Transverse colon (tissue), 4 donors: ENCODE measurements at regions not wholly inside any gene's neighbourhood (a gene's known extent, or its start where the extent isn't known, plus 50 kb on each side); places are given as distances from the start of the nearest gene placed in this dataset.

Experiments used
- DNase-seq: peaks from one replicate; pipeline ENCODE4 v3.0.0-alpha.2; 2019
- H3K27ac ChIP-seq, 4 donors: fragments of 200-600 bp; sonication (generic); 2 replicates each; pipeline ENCODE4 v1.5.1; 2016 to 2018; ENCODE audit warnings: inconsistent platforms in 4 of 4
- H3K27me3 ChIP-seq: fragments of 200-600 bp; sonication (generic); 2 replicates; pipeline ENCODE4 v1.5.1; 2017; ENCODE audit warnings: inconsistent platforms
- H3K36me3 ChIP-seq, 4 donors: fragments of 200-600 bp; sonication (generic); 2 replicates each; pipeline ENCODE4 v1.5.1; 2017 to 2019; ENCODE audit warnings: inconsistent platforms in 4 of 4
- H3K4me1 ChIP-seq, 4 donors: fragments of 200-600 bp; sonication (generic); 2 replicates each; pipeline ENCODE4 v1.5.1; 2017 to 2020; ENCODE audit warnings: inconsistent platforms in 4 of 4
- H3K4me3 ChIP-seq, 4 donors: fragments of 200-600 bp; sonication (generic); 1 replicate in 1 of 4; 2 replicates in 3 of 4; pipeline versions ENCODE4 v1.5.1 to v1.6.1; 2017 to 2019; ENCODE audit warnings: inconsistent platforms in 4 of 4
- H3K9me3 ChIP-seq, 2 donors: fragments of 200-600 bp; sonication (generic); 2 replicates each; pipeline ENCODE4 v1.5.1; 2017 to 2019; ENCODE audit warnings: inconsistent platforms in 2 of 2
- CTCF ChIP-seq, 5 experiments: fragments of 200-600 bp in 3 of 5; fragments of 450-650 bp in 2 of 5; sonication (generic) in 3 of 5; IDR thresholded peaks; 1 replicate in 2 of 5; 2 replicates in 3 of 5; pipeline ENCODE4 v1.5.1; 2016 to 2017; ENCODE audit warnings: antibody characterized with exemption in 5 of 5, inconsistent platforms in 3 of 5, mild to moderate bottlenecking in 2 of 5, moderate library complexity in 1 of 5
- EP300 ChIP-seq: sonication (generic); formaldehyde crosslinking; IDR thresholded peaks from one replicate; pipeline ENCODE4 v1.6.1; 2017; ENCODE audit warnings: antibody characterized with exemption, low read depth
- POLR2A ChIP-seq: fragments of 450-650 bp; IDR thresholded peaks from one replicate; pipeline ENCODE4 v1.6.1; 2016; ENCODE audit warnings: antibody characterized with exemption, mild to moderate bottlenecking, moderate library complexity
- POLR2AphosphoS5 ChIP-seq, 3 donors: sonication (generic); formaldehyde crosslinking; IDR thresholded peaks; one replicate each; pipeline ENCODE4 v1.6.1; 2016; ENCODE audit warnings: antibody characterized with exemption in 3 of 3
- WGBS, 2 donors: methylation state at CpG; one replicate each; pipeline ENCODE4 v1.1.5; 2018; ENCODE audit warnings: low coverage in 1 of 2; 5-methylcytosine and 5-hydroxymethylcytosine counted together
- in situ Hi-C, 4 donors: fragments of 200-750 bp; cut with MboI; loops; one replicate each; pipeline versions ENCODE4 v1.15.0 to v1.15.1; 2017; ENCODE audit warnings: low sequenced_read_pairs in 3 of 4, low pct_ligation_motif_present in 1 of 4, low pct_unique_long_range_greater_than_20kb in 1 of 4
- intact Hi-C: fragments of 100-400 bp; cut with DNase I; formaldehyde crosslinking; loops from one replicate; pipeline ENCODE4 v1.15.1; 2023; ENCODE audit warnings: low total_unique reads

GRCh38 chr2:226136739-226137138 is 662.9 kb downstream of the IRS1 start:
- H3K4me1 ChIP-seq, result no peaks in the 10 kb centered on the region
- no peak overlapping the region for H3K27ac ChIP-seq
- H3K36me3 ChIP-seq, result no peaks in the 10 kb centered on the region
- intact Hi-C loops, result no loop called here
- in situ Hi-C loops, result no loop called here
- DNase-seq, result no peak
- no peak overlapping the region for H3K4me3 ChIP-seq
- H3K9me3 ChIP-seq, result no peaks in the 10 kb centered on the region
- no peak for TF ChIP-seq POLR2A
- TF ChIP-seq EP300, result no peak
- no peak for TF ChIP-seq POLR2AphosphoS5 (IDR thresholded peaks at IDR 0.05)
- no peak for TF ChIP-seq CTCF (IDR thresholded peaks at IDR 0.05)
- no peaks in the 10 kb centered on the region for H3K27me3 ChIP-seq
- 66 to 85% methylated on average over 3 to 4 of the region's 4 CpGs for WGBS, 2 donors

- Histone ChIP-seq H3K4me3 (no peak overlapping the region), H3K27ac (no peak overlapping the region)
- in situ Hi-C loops, result no loop called here
Measured at GRCh38 chr2:226135861-226136548, 663.6 kb downstream of the IRS1 start.

GRCh38 chr2:226132323-226133215 is 667.1 kb downstream of the IRS1 start:
- H3K27ac ChIP-seq, result no peak overlapping the region
- H3K36me3 ChIP-seq, result no peaks in the 10 kb centered on the region
- H3K4me3 ChIP-seq, result no peak overlapping the region
- intact Hi-C loops (no loop called here), in situ Hi-C loops (no loop called here)
- WGBS, 2 donors, result 92 to 98% methylated on average over 4 to 5 of the region's 5 CpGs
- no peaks in the 10 kb centered on the region for H3K4me1 ChIP-seq
- H3K9me3 ChIP-seq, result no peaks in the 10 kb centered on the region
- no peaks in the 10 kb centered on the region for H3K27me3 ChIP-seq
- no peak for DNase-seq
- TF ChIP-seq EP300, result no peak
- TF ChIP-seq POLR2A, result no peak
- TF ChIP-seq POLR2AphosphoS5 (IDR thresholded peaks at IDR 0.05), result no peak
- no peak for TF ChIP-seq CTCF (IDR thresholded peaks at IDR 0.05)

More at GRCh38 chr2:226135861-226136548, 663.6 kb downstream of the IRS1 start:
- intact Hi-C loops, result no loop called here
- 70% methylated on average over 3 of the region's 3 CpGs; no CpG with 5 or more reads in 1 of the 2 donors for WGBS, 2 donors
- Histone ChIP-seq H3K9me3 (no peaks in the 10 kb centered on the region), H3K27me3 (no peaks in the 10 kb centered on the region), H3K36me3 (no peaks in the 10 kb centered on the region), H3K4me1 (no peaks in the 10 kb centered on the region)
- no peak for TF ChIP-seq CTCF (IDR thresholded peaks at IDR 0.05)
- TF ChIP-seq POLR2A, result no peak
- no peak for TF ChIP-seq EP300
- no peak for TF ChIP-seq POLR2AphosphoS5 (IDR thresholded peaks at IDR 0.05)
- no peak for DNase-seq

- DNase-seq, result no peak
- Histone ChIP-seq H3K4me3 (no peak overlapping the region), H3K27ac (no peak overlapping the region), H3K36me3 (no peaks in the 10 kb centered on the region), H3K4me1 (no peaks in the 10 kb centered on the region), H3K27me3 (no peaks in the 10 kb centered on the region), H3K9me3 (no peaks in the 10 kb centered on the region)
- 60 to 85% methylated on average over 1 to 2 of the region's 2 CpGs for WGBS, 2 donors
- intact Hi-C loops (no loop called here), in situ Hi-C loops (no loop called here)
- no peak for TF ChIP-seq POLR2A
- TF ChIP-seq POLR2AphosphoS5 (IDR thresholded peaks at IDR 0.05), result no peak
- no peak for TF ChIP-seq CTCF (IDR thresholded peaks at IDR 0.05)
- TF ChIP-seq EP300, result no peak
Measured at GRCh38 chr2:226131299-226131784, 668.3 kb downstream of the IRS1 start.
